Stimulated activated CD8-positive, alpha-beta memory T cell treated with anti-CD3 and anti-CD28 coated beads, Interleukin-4, amount 100 ng/mL, for 1 hour (primary cell): ENCODE measurements at regions not wholly inside any gene's neighbourhood (a gene's known extent, or its start where the extent isn't known, plus 50 kb on each side); places are given as distances from the start of the nearest gene placed in this dataset.
A peak's percentile ranks its signal among the peaks of the same experiment; 100 is the strongest.

Experiments
- DNase-seq, 2 donors: peaks; one replicate each; pipeline ENCODE4 v3.0.0-alpha.2; 2020; ENCODE audit warnings: low read depth in 2 of 2, low spot score in 1 of 2

GRCh38 chr14:98704441-98704840 lies 567.6 kb downstream of the BCL11B start:
- peak; percentile 5 to 6 for DNase-seq

GRCh38 chr14:98705871-98706300 lies 566.1 kb downstream of the BCL11B start:
- DNase-seq = no peak

- no peak for DNase-seq
Measured at GRCh38 chr14:98707522-98707921, 564.5 kb downstream of the BCL11B start.

GRCh38 chr14:98708555-98708954 lies 563.4 kb downstream of the BCL11B start:
- DNase-seq = no peak

GRCh38 chr14:98711453-98711852 lies 560.5 kb downstream of the BCL11B start:
- DNase-seq = no peak

GRCh38 chr14:98714626-98715425 lies 557.2 kb downstream of the BCL11B start:
- no peak for DNase-seq

- DNase-seq = no peak
Measured at GRCh38 chr14:98716133-98716532, 555.9 kb downstream of the BCL11B start.

- no peak for DNase-seq
Measured at GRCh38 chr14:98721061-98721460, 550.9 kb downstream of the BCL11B start.

GRCh38 chr14:98724734-98725133 lies 547.3 kb downstream of the BCL11B start:
- DNase-seq = no peak

- no peak for DNase-seq
Measured at GRCh38 chr14:98725191-98725590, 546.8 kb downstream of the BCL11B start.

- no peak for DNase-seq
Measured at GRCh38 chr14:98725676-98726075, 546.3 kb downstream of the BCL11B start.

- DNase-seq = no peak
Measured at GRCh38 chr14:98726585-98727405, 545.2 kb downstream of the BCL11B start.

GRCh38 chr14:98728024-98728423 lies 544.0 kb downstream of the BCL11B start:
- DNase-seq = no peak

GRCh38 chr14:98728836-98729235 lies 543.2 kb downstream of the BCL11B start:
- no peak for DNase-seq

GRCh38 chr14:98731286-98731685 lies 540.7 kb downstream of the BCL11B start:
- no peak for DNase-seq

GRCh38 chr14:98731701-98732100 lies 540.3 kb downstream of the BCL11B start:
- DNase-seq = no peak

GRCh38 chr14:98733536-98733935 lies 538.5 kb downstream of the BCL11B start:
- no peak for DNase-seq

- DNase-seq = no peak
Measured at GRCh38 chr14:98736701-98737338, 535.2 kb downstream of the BCL11B start.

GRCh38 chr14:98741523-98741922 lies 530.5 kb downstream of the BCL11B start:
- no peak for DNase-seq

GRCh38 chr14:98742001-98742400 lies 530.0 kb downstream of the BCL11B start:
- no peak for DNase-seq

- DNase-seq = no peak
Measured at GRCh38 chr14:98743536-98743935, 528.5 kb downstream of the BCL11B start.

GRCh38 chr14:98748966-98749365 lies 523.0 kb downstream of the BCL11B start:
- DNase-seq = no peak
